ENCODE measurements at regions not wholly inside any gene's neighbourhood (a gene's known extent, or its start where the extent isn't known, plus 50 kb on each side); places are given as distances from the start of the nearest gene placed in this dataset.

DNA sequence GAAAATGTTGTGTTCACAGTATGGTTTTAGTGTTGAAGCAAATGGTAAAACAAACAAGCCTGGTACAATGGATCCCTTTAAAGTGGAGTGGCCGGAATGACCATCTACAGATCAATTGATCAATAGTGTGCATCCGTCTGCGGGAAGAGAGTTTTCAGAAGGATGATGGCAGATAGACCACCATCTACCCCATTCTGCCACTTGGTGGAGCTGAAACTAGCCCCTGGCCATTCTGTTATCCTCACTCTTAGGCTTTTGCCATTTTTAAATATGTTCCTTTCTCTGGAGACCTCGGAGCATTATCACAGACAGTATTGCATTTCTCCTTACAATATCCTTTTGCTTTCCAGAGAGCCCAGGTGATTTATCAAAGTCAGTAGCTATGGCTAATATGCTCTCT lies 258.9 kb upstream of the CFAP20DC start:
- Mint-ChIP-seq H3K27ac (no peak overlapping the region), H3K9me3 (no peaks in the 10 kb centered on the region), H3K4me1 (ENCODE audit: low read depth) (peaks cover 12% of the 10 kb centered on the region), H3K4me3 (no peak overlapping the region), H3K36me3 (ENCODE audit: low read depth) (no peaks in the 10 kb centered on the region), H3K27me3 (no peaks in the 10 kb centered on the region)
- DNase-seq = no peak
- intact Hi-C loops (cut with micrococcal nuclease) = no loop called here
- POLR2A ChIA-PET = no interaction called here
- ATAC-seq = no peak
- TF ChIP-seq, protein P1, sequence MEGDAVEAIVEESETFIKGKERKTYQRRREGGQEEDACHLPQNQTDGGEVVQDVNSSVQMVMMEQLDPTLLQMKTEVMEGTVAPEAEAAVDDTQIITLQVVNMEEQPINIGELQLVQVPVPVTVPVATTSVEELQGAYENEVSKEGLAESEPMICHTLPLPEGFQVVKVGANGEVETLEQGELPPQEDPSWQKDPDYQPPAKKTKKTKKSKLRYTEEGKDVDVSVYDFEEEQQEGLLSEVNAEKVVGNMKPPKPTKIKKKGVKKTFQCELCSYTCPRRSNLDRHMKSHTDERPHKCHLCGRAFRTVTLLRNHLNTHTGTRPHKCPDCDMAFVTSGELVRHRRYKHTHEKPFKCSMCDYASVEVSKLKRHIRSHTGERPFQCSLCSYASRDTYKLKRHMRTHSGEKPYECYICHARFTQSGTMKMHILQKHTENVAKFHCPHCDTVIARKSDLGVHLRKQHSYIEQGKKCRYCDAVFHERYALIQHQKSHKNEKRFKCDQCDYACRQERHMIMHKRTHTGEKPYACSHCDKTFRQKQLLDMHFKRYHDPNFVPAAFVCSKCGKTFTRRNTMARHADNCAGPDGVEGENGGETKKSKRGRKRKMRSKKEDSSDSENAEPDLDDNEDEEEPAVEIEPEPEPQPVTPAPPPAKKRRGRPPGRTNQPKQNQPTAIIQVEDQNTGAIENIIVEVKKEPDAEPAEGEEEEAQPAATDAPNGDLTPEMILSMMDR (IDR thresholded peaks at IDR 0.05) = no peak
- CTCF ChIA-PET = no interaction called here

DNA sequence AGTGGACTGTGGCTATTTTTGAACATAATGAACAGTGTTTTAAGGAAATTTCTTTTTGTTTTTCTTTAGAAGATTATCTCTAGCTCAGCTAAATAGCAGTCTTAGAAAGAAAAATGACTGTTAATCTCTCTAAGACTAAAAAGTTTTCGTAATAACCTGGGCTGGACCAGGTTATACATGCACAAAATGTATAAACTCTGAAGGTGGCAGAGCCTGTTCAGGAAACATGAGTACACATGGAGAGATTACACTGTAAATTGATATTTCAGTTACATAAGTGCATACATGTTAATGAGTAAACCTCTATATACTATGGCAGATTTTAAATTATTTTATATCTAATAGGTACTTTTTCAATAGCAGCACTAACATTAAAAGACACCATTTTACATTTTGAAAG lies 258.2 kb upstream of the CFAP20DC start:
- Mint-ChIP-seq H3K27me3 (no peaks in the 10 kb centered on the region), H3K4me3 (no peak overlapping the region), H3K27ac (no peak overlapping the region), H3K4me1 (ENCODE audit: low read depth) (peaks cover 12% of the 10 kb centered on the region), H3K36me3 (ENCODE audit: low read depth) (no peaks in the 10 kb centered on the region), H3K9me3 (no peaks in the 10 kb centered on the region)
- TF ChIP-seq, protein P1 (IDR thresholded peaks at IDR 0.05) = no peak
- POLR2A ChIA-PET = no interaction called here
- CTCF ChIA-PET = no interaction called here
- ATAC-seq (no peak), DNase-seq (no peak)
- intact Hi-C loops (cut with micrococcal nuclease) = no loop called here

DNA sequence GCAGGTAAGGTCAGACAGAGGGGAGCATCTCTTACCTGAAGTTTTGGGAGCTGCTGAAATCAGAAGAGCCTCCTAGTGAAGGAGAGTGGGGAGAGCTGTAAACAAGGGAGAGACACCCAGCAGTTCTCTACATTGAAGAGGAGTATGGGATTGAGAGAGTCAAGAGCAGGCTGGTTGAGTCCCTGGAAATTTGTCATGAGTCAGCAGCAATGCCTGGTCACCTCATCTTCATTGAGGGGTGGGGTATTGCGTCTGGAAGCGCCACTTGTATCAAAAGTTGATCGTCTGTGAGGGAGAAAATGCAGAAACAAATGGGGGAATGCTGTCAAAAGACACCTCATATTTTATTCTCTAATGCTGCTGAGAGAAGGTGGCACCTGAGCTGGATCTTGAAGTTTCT lies 256.6 kb upstream of the CFAP20DC start:
- Mint-ChIP-seq H3K9me3 (no peaks in the 10 kb centered on the region), H3K27ac (no peak overlapping the region), H3K36me3 (ENCODE audit: low read depth) (no peaks in the 10 kb centered on the region), H3K4me3 (no peak overlapping the region), H3K4me1 (ENCODE audit: low read depth) (peaks cover 15% of the 10 kb centered on the region), H3K27me3 (no peaks in the 10 kb centered on the region)
- CTCF ChIA-PET = interaction anchor here (0.8 to 1.3 kb wide), 2 partner anchors 20 to 269 kb away, joined by 3 read pairs; no protein-coding TSS in a partner anchor
- TF ChIP-seq, protein P1 (IDR thresholded peaks at IDR 0.05) = no peak
- ATAC-seq (no peak), DNase-seq (no peak)
- intact Hi-C loops (cut with micrococcal nuclease) = no loop called here
- POLR2A ChIA-PET = no interaction called here

DNA sequence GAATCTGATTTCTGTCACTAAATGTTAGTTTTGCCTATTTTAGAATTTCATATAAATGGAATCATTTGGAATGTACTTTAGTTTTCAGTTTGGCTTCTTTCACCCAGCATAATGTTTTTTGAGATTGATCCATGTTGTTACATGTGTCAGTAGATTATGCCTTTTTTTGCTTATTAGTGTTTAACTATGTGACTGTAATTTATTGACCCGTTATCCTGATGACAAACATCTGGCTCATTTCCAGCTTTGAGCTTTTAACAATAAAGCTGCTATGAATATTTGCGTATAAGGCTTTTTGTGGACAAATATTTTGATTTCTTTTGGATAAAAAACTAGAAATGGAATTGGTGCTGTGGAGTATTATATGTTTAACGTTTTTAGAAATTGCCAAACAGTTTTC lies 254.5 kb upstream of the CFAP20DC start:
- H3K4me3 Mint-ChIP-seq = no peak overlapping the region
- ChIA-PET CTCF (interaction anchor here (1.8 to 2.5 kb wide), 2 partner anchors 9 to 11 kb away, joined by 4 to 8 read pairs; no protein-coding TSS in a partner anchor), POLR2A (no interaction called here)
- no peaks in the 10 kb centered on the region for H3K36me3 Mint-ChIP-seq (ENCODE audit: low read depth)
- TF ChIP-seq, protein P1 (IDR thresholded peaks at IDR 0.05) = no peak
- DNase-seq (no peak), ATAC-seq (no peak)
- H3K9me3 Mint-ChIP-seq = peaks cover 5% of the 10 kb centered on the region
- H3K27me3 Mint-ChIP-seq = no peaks in the 10 kb centered on the region
- peaks cover 5% of the 10 kb centered on the region for H3K4me1 Mint-ChIP-seq (ENCODE audit: low read depth)
- H3K27ac Mint-ChIP-seq = no peak overlapping the region
- intact Hi-C loops (cut with micrococcal nuclease) = no loop called here

DNA sequence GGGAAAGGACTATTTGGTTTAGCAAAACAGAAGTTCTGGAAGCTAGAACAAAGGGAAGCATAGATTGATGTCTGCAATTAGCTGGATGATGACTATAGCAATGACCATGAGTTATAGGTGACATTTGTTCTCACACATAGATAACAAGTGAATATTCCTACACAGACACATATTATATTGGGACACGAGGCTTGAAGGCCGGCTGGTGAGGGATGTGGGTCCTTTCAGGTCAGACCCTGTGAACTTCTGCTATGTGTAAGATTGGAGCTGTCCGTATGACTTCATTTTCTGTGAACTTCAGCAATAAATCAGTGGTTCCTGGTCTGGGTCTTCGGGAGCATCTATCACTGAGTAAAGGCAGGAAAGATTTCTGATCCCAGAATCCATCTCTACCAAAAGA lies 253.6 kb upstream of the CFAP20DC start:
- ATAC-seq (no peak), DNase-seq (no peak)
- intact Hi-C loops (cut with micrococcal nuclease) = no loop called here
- ChIA-PET CTCF (interaction anchor here (1.2 to 2.5 kb wide), 2 partner anchors 10 to 476 kb away, joined by 3 to 8 read pairs; no protein-coding TSS in a partner anchor), POLR2A (interaction anchor here (0.9 kb wide), 1 partner anchor 10 kb away, joined by 3 read pairs; no protein-coding TSS in a partner anchor)
- no peaks in the 10 kb centered on the region for H3K36me3 Mint-ChIP-seq (ENCODE audit: low read depth)
- H3K9me3 Mint-ChIP-seq = peaks cover 5% of the 10 kb centered on the region
- H3K4me3 Mint-ChIP-seq = no peak overlapping the region
- no peak overlapping the region for H3K27ac Mint-ChIP-seq
- TF ChIP-seq, protein P1 (IDR thresholded peaks at IDR 0.05) = no peak
- no peaks in the 10 kb centered on the region for H3K27me3 Mint-ChIP-seq
- peaks cover 5% of the 10 kb centered on the region for H3K4me1 Mint-ChIP-seq (ENCODE audit: low read depth)

Measured in activated CD8-positive, alpha-beta T cell treated with anti-CD3 and anti-CD28 coated beads for 36 hours (primary cell).